MCF 10A (cell line): ENCODE measurements at regions not wholly inside any gene's neighbourhood (a gene's known extent, or its start where the extent isn't known, plus 50 kb on each side); places are given as distances from the start of the nearest gene placed in this dataset.
A peak's percentile ranks its signal among the peaks of the same experiment; 100 is the strongest.

ENCODE experiments used
- BruUV-seq: library from RNA; stranded (reverse); fragments of 400-500 nt; replicated peaks from 2 replicates; lab custom pipeline; 2021; lab: Mats Ljungman, UMichigan
- CTCF ChIA-PET: fragments of 300-600 bp; sonication (Branson Sonifier 250); formaldehyde crosslinking; extraction: SDS; loops from one replicate; lab custom pipeline; 2021; ENCODE audit warnings: antibody characterized with exemption, inconsistent platforms; lab: Yijun Ruan, JAX
- POLR2A ChIA-PET: fragments of 300-600, 350-650 bp; sonication (Branson Sonifier 250); formaldehyde crosslinking; extraction: SDS; loops from one replicate; lab custom pipeline; 2020; ENCODE audit warnings: antibody characterized with exemption, inconsistent platforms; lab: Yijun Ruan, JAX
- DNase-seq: peaks from one replicate; pipeline ENCODE4 v3.0.0-alpha.2; 2018; ENCODE audit not compliant: unreplicated experiment
- H3K27ac Mint-ChIP-seq: one replicate; pipeline ENCODE4 v1.8.0; 2022; ENCODE audit warnings: mild to moderate bottlenecking, low read depth, mixed read lengths; ENCODE audit not compliant: unreplicated experiment
- H3K27me3 Mint-ChIP-seq: one replicate; pipeline ENCODE4 v1.8.0; 2022; ENCODE audit warnings: mixed read lengths; ENCODE audit not compliant: insufficient read depth, unreplicated experiment
- H3K36me3 Mint-ChIP-seq: one replicate; pipeline ENCODE4 v1.8.0; 2022; ENCODE audit warnings: mild to moderate bottlenecking, moderate library complexity, mixed read lengths; ENCODE audit not compliant: insufficient read depth, unreplicated experiment
- H3K4me1 Mint-ChIP-seq: one replicate; pipeline ENCODE4 v1.8.0; 2022; ENCODE audit warnings: mixed read lengths; ENCODE audit not compliant: insufficient read depth, unreplicated experiment
- H3K4me3 Mint-ChIP-seq: one replicate; pipeline ENCODE4 v1.8.0; 2022; ENCODE audit warnings: mild to moderate bottlenecking, moderate library complexity, mixed read lengths; ENCODE audit not compliant: unreplicated experiment
- H3K9me3 Mint-ChIP-seq: one replicate; pipeline ENCODE4 v1.8.0; 2022; ENCODE audit warnings: mixed read lengths; ENCODE audit not compliant: unreplicated experiment
- intact Hi-C: fragments of 100-400 bp; cut with micrococcal nuclease; formaldehyde crosslinking; loops from 2 replicates; pipeline ENCODE4 v1.14.1; 2022
- TF ChIP-seq, protein P1 (sequence below): fragments of 200-600 bp; IDR thresholded peaks from one replicate; pipeline ENCODE4 v1.8.0; 2022; ENCODE audit warnings: antibody characterized with exemption, mild to moderate bottlenecking; ENCODE audit not compliant: unreplicated experiment

DNA sequence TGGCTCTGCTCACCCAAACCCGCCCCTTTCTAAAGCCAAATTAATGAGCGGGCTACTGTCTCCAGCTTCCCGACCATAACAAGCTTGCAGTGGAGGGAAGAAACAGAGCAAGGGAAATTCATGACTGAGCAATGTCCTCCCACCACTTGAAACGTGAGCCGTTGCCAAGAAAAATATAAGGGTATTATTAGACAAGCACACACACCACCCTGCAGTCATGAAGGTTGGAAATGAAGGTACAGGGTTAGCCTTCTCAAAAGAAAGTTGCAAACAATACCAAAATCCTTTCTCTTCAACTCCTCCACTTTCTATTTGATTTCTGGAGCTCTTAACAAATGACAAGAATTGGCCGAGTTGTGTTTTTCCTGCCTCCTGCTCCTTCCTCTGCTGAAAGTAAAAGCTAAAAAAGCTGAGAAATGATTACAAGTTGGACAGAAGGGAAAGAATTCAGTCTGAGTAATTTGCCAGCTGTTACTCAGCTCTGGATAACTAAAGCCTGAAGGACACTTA is 151.1 kb upstream of the B3GAT2 start:
- no peaks in the 10 kb centered on the region for H3K9me3 Mint-ChIP-seq
- H3K4me3 Mint-ChIP-seq, result peak overlapping the region; percentile 51
- peaks cover 12% of the 10 kb centered on the region for H3K4me1 Mint-ChIP-seq
- no TSS peak for BruUV-seq
- no peaks in the 10 kb centered on the region for H3K36me3 Mint-ChIP-seq
- TF ChIP-seq, protein P1, sequence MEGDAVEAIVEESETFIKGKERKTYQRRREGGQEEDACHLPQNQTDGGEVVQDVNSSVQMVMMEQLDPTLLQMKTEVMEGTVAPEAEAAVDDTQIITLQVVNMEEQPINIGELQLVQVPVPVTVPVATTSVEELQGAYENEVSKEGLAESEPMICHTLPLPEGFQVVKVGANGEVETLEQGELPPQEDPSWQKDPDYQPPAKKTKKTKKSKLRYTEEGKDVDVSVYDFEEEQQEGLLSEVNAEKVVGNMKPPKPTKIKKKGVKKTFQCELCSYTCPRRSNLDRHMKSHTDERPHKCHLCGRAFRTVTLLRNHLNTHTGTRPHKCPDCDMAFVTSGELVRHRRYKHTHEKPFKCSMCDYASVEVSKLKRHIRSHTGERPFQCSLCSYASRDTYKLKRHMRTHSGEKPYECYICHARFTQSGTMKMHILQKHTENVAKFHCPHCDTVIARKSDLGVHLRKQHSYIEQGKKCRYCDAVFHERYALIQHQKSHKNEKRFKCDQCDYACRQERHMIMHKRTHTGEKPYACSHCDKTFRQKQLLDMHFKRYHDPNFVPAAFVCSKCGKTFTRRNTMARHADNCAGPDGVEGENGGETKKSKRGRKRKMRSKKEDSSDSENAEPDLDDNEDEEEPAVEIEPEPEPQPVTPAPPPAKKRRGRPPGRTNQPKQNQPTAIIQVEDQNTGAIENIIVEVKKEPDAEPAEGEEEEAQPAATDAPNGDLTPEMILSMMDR, result no peak
- intact Hi-C loops, result no loop called here
- H3K27ac Mint-ChIP-seq, result no peak overlapping the region
- POLR2A ChIA-PET, result interaction anchor here (0.6 kb wide), 1 partner anchor 144 kb away, joined by 3 read pairs; no protein-coding TSS in a partner anchor
- CTCF ChIA-PET, result no interaction called here
- H3K27me3 Mint-ChIP-seq, result peaks cover 24% of the 10 kb centered on the region
- peak; percentile 87 for DNase-seq

DNA sequence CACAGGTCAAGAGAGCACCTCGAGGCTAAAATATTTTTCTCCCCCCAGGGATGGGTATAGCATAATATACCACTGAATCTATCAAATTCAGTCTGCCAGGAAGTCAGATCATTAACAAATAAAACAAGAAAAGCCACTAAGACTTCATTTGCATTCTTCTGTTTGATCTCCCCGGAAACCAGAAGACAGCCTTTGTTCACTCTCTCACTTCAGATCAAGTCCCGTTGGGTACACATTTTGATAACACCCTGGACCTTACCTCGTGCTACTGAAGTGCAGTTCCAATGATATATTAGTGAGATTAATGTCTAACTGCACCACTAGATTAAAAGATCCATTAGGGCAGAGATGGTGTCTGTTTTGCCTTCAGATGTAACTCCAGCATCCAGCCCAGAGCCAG is 157.7 kb upstream of the B3GAT2 start:
- TF ChIP-seq, protein P1, result no peak
- DNase-seq, result no peak
- CTCF ChIA-PET, result no interaction called here
- no peak overlapping the region for H3K27ac Mint-ChIP-seq
- intact Hi-C loops, result no loop called here
- no peaks in the 10 kb centered on the region for H3K9me3 Mint-ChIP-seq
- H3K27me3 Mint-ChIP-seq, result peaks cover 62% of the 10 kb centered on the region
- no peak overlapping the region for H3K4me3 Mint-ChIP-seq
- no peaks in the 10 kb centered on the region for H3K36me3 Mint-ChIP-seq
- BruUV-seq, result no TSS peak
- POLR2A ChIA-PET, result no interaction called here
- H3K4me1 Mint-ChIP-seq, result no peaks in the 10 kb centered on the region

DNA sequence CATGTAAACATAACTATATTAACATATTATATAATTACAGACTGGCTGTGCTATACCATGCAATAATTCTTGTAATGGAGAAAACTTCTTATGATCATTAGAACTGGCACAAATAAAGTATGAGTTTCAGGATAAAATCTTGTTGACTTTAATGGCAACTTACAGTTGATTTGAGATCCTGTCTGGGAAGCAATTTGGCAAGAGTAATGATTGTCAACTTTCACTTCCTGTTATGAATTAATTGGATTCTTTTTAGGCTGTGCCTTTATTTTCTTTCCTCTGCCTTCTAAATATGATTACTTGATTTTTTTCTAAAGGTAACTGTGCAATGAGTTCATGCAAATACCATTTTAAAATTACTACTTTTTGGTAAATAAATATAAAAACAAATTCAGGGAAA is 158.1 kb upstream of the B3GAT2 start:
- Mint-ChIP-seq H3K27me3 (peaks cover 66% of the 10 kb centered on the region), H3K4me3 (no peak overlapping the region), H3K4me1 (no peaks in the 10 kb centered on the region), H3K27ac (no peak overlapping the region), H3K9me3 (no peaks in the 10 kb centered on the region), H3K36me3 (no peaks in the 10 kb centered on the region)
- no TSS peak for BruUV-seq
- TF ChIP-seq, protein P1, result no peak
- CTCF ChIA-PET, result no interaction called here
- POLR2A ChIA-PET, result no interaction called here
- intact Hi-C loops, result no loop called here
- no peak for DNase-seq

DNA sequence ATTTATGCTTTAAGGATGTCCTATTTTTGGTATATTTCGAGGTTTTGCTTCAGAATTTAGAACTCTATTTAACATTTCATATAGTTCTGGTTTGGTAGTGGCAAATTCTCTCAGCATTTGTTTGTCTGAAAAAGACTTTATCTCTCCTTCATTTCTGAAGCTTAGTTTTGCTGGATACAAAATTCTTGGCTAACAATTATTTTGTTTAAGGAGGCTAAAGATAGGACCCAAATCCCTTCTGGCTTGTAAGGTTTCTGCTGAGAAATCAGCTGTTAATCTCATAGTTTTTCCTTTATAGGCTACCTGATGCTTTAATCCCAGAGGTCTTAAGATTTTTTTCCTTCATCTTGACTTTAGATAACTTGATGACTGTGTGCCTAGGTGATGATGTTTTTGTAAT is 162.7 kb upstream of the B3GAT2 start:
- H3K27ac Mint-ChIP-seq, result no peak overlapping the region
- no peaks in the 10 kb centered on the region for H3K4me1 Mint-ChIP-seq
- peaks cover 57% of the 10 kb centered on the region for H3K27me3 Mint-ChIP-seq
- DNase-seq, result no peak
- H3K9me3 Mint-ChIP-seq, result peaks cover 7% of the 10 kb centered on the region
- no peaks in the 10 kb centered on the region for H3K36me3 Mint-ChIP-seq
- ChIA-PET POLR2A (no interaction called here), CTCF (no interaction called here)
- no peak overlapping the region for H3K4me3 Mint-ChIP-seq
- BruUV-seq, result no TSS peak
- TF ChIP-seq, protein P1, result no peak
- intact Hi-C loops, result no loop called here
